ENCODE measurements at regions not wholly inside any gene's neighbourhood (a gene's known extent, or its start where the extent isn't known, plus 50 kb on each side); places are given as distances from the start of the nearest gene placed in this dataset.

DNA sequence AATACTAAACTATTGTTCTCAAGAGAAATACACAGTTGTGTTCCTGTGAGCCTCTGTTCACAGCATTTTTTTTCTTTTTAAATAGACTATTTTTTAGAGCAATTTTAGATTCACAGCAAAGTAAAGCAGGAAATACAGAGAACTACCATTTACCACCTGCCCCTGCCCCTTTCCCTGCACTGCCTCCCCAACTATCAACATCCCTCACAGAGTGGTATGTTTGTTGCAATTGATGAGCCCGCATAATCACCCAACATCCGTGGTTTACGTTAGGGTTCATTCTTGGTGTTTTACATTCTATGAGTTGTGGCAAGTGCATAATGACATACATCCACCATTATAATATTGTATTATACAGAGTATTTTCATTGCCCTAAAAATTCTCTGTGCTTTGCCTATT is 71.6 kb upstream of the TNFAIP3 start:
- TF ChIP-seq, protein P1, sequence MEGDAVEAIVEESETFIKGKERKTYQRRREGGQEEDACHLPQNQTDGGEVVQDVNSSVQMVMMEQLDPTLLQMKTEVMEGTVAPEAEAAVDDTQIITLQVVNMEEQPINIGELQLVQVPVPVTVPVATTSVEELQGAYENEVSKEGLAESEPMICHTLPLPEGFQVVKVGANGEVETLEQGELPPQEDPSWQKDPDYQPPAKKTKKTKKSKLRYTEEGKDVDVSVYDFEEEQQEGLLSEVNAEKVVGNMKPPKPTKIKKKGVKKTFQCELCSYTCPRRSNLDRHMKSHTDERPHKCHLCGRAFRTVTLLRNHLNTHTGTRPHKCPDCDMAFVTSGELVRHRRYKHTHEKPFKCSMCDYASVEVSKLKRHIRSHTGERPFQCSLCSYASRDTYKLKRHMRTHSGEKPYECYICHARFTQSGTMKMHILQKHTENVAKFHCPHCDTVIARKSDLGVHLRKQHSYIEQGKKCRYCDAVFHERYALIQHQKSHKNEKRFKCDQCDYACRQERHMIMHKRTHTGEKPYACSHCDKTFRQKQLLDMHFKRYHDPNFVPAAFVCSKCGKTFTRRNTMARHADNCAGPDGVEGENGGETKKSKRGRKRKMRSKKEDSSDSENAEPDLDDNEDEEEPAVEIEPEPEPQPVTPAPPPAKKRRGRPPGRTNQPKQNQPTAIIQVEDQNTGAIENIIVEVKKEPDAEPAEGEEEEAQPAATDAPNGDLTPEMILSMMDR (IDR thresholded peaks at IDR 0.05): no peak
- H3K4me3 ChIP-seq: no peak overlapping the region
- no peak overlapping the region for H3K27ac ChIP-seq
- DNase-seq (ENCODE audit: low spot score): no peak

DNA sequence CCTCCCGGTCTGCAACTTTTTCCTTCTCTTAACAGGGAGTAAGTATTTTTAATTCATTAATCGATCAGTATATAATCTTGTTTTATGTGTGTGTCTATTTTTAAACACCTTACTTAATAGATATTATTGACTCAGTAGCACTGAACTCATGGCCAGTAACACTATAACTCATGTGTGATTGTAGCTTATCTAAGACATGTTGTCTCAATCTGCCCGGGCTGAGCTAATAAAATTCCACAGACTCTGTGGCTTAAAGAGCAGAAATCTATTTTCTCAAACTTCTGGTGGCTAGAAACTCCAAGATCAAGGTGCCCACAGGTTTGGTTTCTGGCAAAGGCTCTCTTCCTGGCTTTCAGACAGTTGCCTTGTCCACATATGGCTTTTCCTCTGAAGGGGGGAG is 68.8 kb upstream of the TNFAIP3 start:
- Histone ChIP-seq H3K27ac (no peak overlapping the region), H3K4me3 (no peak overlapping the region)
- TF ChIP-seq, protein P1 (IDR thresholded peaks at IDR 0.05): no peak
- DNase-seq (ENCODE audit: low spot score): no peak

DNA sequence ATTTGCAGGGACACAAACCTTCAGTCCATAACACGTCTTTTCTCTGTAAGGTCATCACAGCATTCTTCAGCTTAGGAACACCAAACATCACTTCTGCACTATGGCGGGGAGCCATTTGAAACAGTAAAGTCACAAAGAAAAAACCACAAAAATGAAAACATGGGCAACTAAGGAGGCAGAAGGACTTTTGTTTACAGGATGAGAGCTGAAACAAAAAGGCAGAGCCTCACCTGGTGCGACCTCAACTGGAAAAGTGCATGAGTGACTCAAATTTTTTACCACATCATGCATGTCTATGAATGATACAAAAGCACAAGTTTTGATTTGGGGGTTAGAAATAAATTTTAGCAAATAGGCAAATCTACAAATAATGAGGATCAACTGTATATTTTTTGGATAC is 68.2 kb upstream of the TNFAIP3 start:
- Histone ChIP-seq H3K4me3 (no peak overlapping the region), H3K27ac (no peak overlapping the region)
- TF ChIP-seq, protein P1 (IDR thresholded peaks at IDR 0.05): no peak
- no peak for DNase-seq (ENCODE audit: low spot score)

DNA sequence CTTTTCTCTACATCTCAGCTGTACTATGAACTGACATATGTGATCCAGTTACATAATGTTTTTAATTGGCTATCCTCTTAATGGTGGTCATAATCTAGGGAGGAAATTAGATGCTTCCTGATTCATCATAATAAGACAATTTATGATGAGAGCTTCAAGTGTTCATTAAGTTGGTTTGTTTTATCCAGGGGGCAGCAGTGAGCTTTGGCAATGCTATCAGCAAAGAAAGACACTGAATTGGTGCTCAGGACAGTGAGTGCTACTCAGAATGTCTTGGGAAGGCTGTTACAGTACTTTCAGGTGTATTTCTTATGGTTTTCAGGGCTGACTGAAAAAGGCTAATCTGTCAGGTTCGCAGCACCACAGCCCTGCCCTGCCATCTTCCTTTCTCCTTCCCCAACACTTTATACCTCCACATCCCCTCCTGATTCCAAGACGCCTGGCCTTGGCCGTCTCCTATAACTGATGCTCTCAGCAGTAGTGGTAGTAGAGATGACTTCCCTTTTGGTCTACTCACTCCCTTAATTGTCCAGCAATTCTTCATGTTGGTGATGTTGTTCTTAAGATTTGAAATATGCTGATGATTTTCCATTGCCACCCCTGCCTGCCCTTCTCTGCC is 67.0 kb upstream of the TNFAIP3 start:
- no peak overlapping the region for H3K27ac ChIP-seq
- TF ChIP-seq, protein P1 (IDR thresholded peaks at IDR 0.05): no peak
- no peak overlapping the region for H3K4me3 ChIP-seq
- no peak for DNase-seq (ENCODE audit: low spot score)

DNA sequence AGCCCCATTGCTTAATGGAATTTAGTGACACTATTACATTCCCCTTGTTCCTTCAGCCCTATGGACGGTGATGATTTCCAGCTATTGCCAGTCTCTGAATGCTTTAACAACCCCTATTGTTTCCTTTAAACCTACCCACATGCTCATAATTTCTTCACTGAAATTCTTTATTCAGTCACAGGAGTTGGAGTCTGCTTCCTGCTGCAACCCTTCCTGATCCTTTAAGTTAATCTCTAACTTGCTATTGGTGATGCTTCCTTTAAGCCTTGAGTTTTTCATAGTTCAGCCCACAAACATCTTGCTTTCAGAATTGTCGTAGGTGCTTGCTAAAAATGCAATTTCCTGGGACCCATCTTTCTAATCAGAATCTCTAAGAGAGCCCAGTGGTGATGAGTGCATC is 66.3 kb upstream of the TNFAIP3 start:
- TF ChIP-seq, protein P1 (IDR thresholded peaks at IDR 0.05): no peak
- no peak for DNase-seq (ENCODE audit: low spot score)
- Histone ChIP-seq H3K4me3 (no peak overlapping the region), H3K27ac (no peak overlapping the region)

DNA sequence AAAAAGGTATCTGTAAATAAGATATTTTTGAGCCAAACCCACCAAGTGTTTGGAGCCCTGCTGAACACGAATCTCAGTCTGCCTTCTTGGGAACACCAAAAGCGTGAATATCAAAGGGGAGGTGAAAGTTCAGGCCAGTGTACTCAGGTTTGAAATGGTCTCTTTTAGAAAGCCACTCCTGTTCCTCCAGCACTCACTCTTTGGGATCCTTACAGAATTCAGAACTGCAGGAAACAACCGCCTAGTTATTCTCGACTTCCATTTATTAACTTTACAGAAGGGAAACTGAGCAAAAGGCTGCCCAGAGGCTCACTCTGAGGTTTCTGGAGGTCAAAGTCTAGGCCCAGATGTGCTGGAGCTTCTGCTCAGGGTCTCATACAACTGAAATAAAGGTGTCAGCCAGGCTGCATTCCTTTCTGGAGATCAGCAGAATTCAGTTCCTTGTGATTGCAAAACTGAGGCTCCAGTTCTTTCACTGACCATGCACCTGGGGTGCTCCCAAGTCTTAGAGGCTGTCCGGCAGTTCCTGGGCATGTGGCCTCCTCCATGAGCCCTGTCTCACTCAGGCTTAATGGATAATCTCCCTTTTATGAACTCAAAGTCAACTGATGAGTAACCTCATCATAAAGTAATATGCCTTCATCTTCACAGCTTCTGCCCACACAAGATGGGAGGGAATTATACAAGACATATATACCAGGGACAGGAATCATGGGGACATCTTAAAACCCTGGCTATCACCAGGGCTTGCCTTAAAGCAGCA is 65.5 kb upstream of the TNFAIP3 start:
- TF ChIP-seq, protein P1 (IDR thresholded peaks at IDR 0.05): no peak
- no peak for DNase-seq (ENCODE audit: low spot score)
- no peak overlapping the region for H3K27ac ChIP-seq
- no peak overlapping the region for H3K4me3 ChIP-seq
